ENCODE measurements at regions not wholly inside any gene's neighbourhood (a gene's known extent, or its start where the extent isn't known, plus 50 kb on each side); places are given as distances from the start of the nearest gene placed in this dataset.

DNA sequence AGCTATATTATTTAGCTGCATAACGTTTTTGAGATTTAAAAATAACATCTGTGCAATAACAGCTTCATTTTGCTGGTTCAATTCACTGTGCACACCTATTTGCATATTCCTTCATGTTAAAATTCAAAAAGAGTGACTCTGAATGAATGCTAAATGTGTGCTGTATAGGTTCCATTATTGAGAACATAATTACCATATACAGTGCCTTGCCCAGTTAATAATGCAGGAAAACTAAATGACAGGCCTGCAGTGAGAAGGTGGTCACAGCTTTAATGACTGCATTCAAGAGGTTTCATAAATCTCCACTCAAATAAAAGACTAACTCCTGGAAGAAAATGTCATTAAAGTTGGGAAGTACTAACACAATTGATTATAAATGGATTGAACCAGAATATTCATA is 1183.2 kb upstream of the ADGRL3 start:
- DNase-seq (ENCODE audit: low read depth), result no peak
- TF ChIP-seq, protein P1, sequence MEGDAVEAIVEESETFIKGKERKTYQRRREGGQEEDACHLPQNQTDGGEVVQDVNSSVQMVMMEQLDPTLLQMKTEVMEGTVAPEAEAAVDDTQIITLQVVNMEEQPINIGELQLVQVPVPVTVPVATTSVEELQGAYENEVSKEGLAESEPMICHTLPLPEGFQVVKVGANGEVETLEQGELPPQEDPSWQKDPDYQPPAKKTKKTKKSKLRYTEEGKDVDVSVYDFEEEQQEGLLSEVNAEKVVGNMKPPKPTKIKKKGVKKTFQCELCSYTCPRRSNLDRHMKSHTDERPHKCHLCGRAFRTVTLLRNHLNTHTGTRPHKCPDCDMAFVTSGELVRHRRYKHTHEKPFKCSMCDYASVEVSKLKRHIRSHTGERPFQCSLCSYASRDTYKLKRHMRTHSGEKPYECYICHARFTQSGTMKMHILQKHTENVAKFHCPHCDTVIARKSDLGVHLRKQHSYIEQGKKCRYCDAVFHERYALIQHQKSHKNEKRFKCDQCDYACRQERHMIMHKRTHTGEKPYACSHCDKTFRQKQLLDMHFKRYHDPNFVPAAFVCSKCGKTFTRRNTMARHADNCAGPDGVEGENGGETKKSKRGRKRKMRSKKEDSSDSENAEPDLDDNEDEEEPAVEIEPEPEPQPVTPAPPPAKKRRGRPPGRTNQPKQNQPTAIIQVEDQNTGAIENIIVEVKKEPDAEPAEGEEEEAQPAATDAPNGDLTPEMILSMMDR (conservative IDR thresholded peaks at IDR 0.05; ENCODE audit: low read depth, low read length), result no peak
- H3K4me3 ChIP-seq (ENCODE audit: low read length), result no peak overlapping the region

DNA sequence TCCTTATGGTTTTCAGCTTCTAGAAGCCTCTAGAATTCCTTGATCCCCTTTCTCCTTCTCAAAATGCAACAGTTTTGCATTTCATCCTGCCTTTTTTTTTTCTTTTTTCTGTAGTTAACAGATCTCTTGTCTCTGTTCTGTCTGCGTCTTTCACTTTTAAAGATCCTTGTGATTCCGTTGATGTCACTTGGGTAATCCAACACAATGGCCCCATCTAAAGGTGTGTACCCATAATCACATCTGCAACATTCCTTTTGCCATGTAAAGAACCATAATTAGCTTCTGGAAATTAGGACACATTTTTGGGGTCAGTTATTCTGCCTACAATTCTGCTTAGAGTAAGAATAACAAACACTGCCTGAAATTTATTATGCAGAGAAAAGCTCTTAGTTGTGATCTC is 1180.9 kb upstream of the ADGRL3 start:
- no peak overlapping the region for H3K4me3 ChIP-seq (ENCODE audit: low read length)
- TF ChIP-seq, protein P1 (conservative IDR thresholded peaks at IDR 0.05; ENCODE audit: low read depth, low read length), result no peak
- no peak for DNase-seq (ENCODE audit: low read depth)

DNA sequence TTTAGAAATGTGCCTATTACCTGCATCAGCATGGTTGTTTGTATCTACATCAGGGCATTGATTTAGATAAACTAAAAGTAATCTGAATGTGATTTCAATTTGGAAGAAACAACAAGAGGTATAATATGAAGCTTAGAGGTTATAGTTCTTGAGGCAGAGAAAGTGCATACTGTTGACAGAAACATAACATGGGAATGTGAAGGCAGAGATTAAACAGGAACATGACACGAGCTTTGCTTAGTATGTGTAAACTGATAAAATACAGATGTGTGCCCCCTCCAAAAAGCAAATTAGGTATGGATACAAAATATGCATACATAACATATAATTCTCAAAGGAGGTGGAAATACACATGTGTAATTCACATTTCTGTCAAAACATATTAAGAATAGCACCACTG is 1180.2 kb upstream of the ADGRL3 start:
- DNase-seq (ENCODE audit: low read depth), result no peak
- no peak overlapping the region for H3K4me3 ChIP-seq (ENCODE audit: low read length)
- TF ChIP-seq, protein P1 (conservative IDR thresholded peaks at IDR 0.05; ENCODE audit: low read depth, low read length), result no peak

DNA sequence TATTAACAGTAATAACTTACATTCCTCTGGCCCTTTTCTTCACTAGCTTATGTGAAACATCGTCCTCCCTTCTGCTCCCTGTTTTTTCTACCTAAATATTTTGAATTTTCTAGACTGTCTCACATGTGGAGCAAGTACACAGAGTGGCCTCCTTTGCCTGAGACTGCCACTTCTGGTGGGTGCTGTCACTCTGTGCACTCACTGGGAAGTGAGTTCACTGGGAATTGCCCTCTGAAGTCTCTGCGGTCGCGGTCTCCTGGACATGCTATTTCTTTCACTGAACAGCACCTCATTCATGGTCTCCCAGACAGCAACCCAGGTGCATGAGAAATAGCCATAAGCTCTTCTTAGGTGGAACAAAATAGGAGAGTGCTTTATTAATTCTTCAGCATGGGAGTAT is 1179.7 kb upstream of the ADGRL3 start:
- DNase-seq (ENCODE audit: low read depth), result no peak
- H3K4me3 ChIP-seq (ENCODE audit: low read length), result no peak overlapping the region
- TF ChIP-seq, protein P1 (conservative IDR thresholded peaks at IDR 0.05; ENCODE audit: low read depth, low read length), result no peak

DNA sequence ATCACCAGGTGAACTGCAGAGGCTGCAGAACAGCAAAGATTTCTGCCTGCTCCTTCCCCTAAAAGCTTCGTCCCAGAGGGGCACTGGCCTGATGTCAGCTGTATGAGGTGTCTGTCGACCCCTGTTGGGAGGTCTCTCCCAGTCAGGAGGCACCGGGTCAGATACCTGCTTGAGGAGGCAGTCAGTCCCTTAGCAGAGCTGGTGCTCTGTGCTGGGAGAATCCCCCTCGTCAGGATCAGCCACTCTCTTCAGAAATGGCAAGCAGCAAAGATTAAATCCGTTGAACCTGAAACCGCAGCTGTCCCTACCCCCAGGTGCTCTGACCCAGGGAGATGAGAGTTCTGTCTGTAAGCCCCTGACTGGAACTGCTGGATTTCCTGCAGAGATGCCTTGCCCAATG is 1166.3 kb upstream of the ADGRL3 start:
- TF ChIP-seq, protein P1 (conservative IDR thresholded peaks at IDR 0.05; ENCODE audit: low read depth, low read length), result no peak
- DNase-seq (ENCODE audit: low read depth), result no peak
- H3K4me3 ChIP-seq (ENCODE audit: low read length), result no peak overlapping the region

DNA sequence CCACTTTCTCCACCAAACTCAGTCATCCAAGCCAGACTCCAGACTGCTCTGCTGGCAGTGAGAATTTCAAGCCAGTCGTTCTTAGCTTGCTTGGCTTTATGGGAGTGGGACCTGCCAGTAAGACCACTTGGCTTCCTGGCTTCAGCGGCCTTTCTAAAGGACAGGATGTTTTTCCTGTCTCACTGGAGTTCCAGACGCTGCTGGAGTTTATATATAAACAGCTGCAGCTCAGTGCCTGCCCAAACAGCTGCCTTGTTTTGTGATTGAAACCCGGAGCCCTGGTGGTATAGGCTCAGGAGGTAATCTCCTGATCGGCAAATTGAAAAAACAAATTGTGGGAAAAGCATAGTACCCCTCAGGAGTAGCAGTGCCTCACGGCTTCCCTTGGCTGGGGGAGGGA is 1165.8 kb upstream of the ADGRL3 start:
- H3K4me3 ChIP-seq (ENCODE audit: low read length), result no peak overlapping the region
- no peak for DNase-seq (ENCODE audit: low read depth)
- TF ChIP-seq, protein P1 (conservative IDR thresholded peaks at IDR 0.05; ENCODE audit: low read depth, low read length), result no peak

DNA sequence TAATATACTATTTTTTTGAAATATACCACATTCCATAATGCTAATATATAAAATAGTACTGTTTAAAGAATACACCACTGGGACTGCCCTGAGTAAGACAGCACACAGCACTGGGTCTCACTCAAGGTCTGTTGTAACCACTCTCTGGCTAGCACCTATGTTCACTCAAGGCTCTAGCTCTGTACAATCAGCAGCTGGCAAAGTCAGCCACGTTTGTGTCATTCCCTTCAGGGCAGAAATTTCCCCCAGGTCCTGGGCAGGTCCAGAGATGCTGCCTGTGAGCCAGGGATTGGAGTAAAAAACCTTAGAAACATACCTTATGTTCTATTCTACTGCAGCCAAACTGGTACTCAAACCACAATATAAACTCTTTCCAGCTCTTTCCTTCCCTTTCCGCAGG is 1160.2 kb upstream of the ADGRL3 start:
- TF ChIP-seq, protein P1 (conservative IDR thresholded peaks at IDR 0.05; ENCODE audit: low read depth, low read length), result no peak
- DNase-seq (ENCODE audit: low read depth), result no peak
- no peak overlapping the region for H3K4me3 ChIP-seq (ENCODE audit: low read length)

Measured in retinal pigment epithelial cell (primary cell).